ENCODE measurements at regions not wholly inside any gene's neighbourhood (a gene's known extent, or its start where the extent isn't known, plus 50 kb on each side); places are given as distances from the start of the nearest gene placed in this dataset.

DNA sequence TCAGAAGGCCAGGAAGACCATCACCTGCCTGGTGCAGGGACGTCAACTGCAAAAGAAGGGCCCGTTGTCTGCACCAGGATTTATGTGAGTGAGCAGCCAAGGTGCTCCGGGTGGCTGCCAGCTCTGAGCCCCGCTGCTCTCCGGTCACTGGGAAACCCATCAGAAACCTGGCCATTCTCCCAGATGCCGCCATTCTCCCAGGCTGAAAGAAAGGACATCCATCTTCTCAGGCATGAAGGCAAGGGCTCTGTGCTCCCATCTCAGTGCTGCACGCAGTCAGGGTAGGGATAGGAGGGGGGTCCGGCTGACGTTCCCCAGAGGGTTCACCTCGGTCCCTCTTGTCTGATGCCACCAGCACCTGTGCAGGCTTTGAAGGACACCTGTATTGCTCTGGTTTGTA, 158.4 kb downstream of the ERCC6L2 start:
- Mint-ChIP-seq H3K27ac (no peak overlapping the region), H3K27me3 (no peaks in the 10 kb centered on the region), H3K4me3 (no peak overlapping the region), H3K4me1 (no peaks in the 10 kb centered on the region), H3K36me3 (peaks cover 11% of the 10 kb centered on the region), H3K9me3 (peaks cover 16% of the 10 kb centered on the region)
- DNase-seq = no peak

GRCh38 chr9:96031916-96032534, 156.5 kb downstream of the ERCC6L2 start:
- no peak for DNase-seq
- Mint-ChIP-seq H3K4me1 (peaks cover 5% of the 10 kb centered on the region), H3K27ac (no peak overlapping the region), H3K27me3 (peaks cover 5% of the 10 kb centered on the region), H3K36me3 (no peaks in the 10 kb centered on the region), H3K4me3 (no peak overlapping the region), H3K9me3 (peaks cover 9% of the 10 kb centered on the region)

DNA sequence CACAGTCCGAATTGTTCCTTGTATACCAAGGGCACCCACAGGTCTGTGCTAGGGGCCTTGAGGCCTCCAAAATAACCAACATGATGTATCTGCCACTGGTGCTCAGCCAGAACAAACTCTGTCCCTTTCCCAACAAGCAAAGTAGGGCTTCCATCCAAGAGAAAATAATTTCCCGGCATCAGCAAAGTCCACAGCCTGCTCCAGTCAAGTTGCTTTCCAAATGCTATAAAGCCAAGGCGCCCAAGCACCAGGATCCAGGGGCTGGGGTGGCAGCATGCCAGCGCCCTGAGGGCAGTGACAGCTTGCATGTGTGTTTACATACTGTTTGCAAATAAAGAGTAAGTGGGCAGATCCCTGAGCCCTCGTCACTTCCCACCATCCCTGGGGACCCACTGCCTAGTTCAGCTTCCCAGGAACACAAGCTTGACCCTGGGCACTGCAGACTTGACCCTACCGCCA, 155.9 kb downstream of the ERCC6L2 start:
- Mint-ChIP-seq H3K9me3 (peaks cover 14% of the 10 kb centered on the region), H3K27me3 (peaks cover 10% of the 10 kb centered on the region), H3K36me3 (peaks cover 4% of the 10 kb centered on the region), H3K27ac (no peak overlapping the region), H3K4me3 (no peak overlapping the region), H3K4me1 (peaks cover 11% of the 10 kb centered on the region)
- no peak for DNase-seq

GRCh38 chr9:96029722-96030530, 154.4 kb downstream of the ERCC6L2 start:
- H3K4me1 Mint-ChIP-seq = peaks cover 16% of the 10 kb centered on the region

GRCh38 chr9:96027251-96028131, 152.0 kb downstream of the ERCC6L2 start:
- Mint-ChIP-seq H3K27me3 (peaks cover 15% of the 10 kb centered on the region), H3K36me3 (peaks cover 4% of the 10 kb centered on the region), H3K4me3 (peak overlapping the region; percentile 59), H3K27ac (peak overlapping the region; percentile 71), H3K4me1 (peaks cover 34% of the 10 kb centered on the region), H3K9me3 (peaks cover 12% of the 10 kb centered on the region)
- DNase-seq = peak; percentile 41

More at GRCh38 chr9:96029722-96030530, 154.4 kb downstream of the ERCC6L2 start:
- H3K9me3 Mint-ChIP-seq = peaks cover 9% of the 10 kb centered on the region
- no peak overlapping the region for H3K4me3 Mint-ChIP-seq
- no peak overlapping the region for H3K27ac Mint-ChIP-seq
- H3K36me3 Mint-ChIP-seq = peaks cover 4% of the 10 kb centered on the region
- peaks cover 10% of the 10 kb centered on the region for H3K27me3 Mint-ChIP-seq
- DNase-seq = no peak

- Mint-ChIP-seq H3K4me3 (peak overlapping the region; percentile 32), H3K4me1 (peaks cover 39% of the 10 kb centered on the region), H3K27me3 (peaks cover 15% of the 10 kb centered on the region), H3K9me3 (peaks cover 12% of the 10 kb centered on the region), H3K36me3 (peaks cover 4% of the 10 kb centered on the region), H3K27ac (peak overlapping the region; percentile 28)
- no peak for DNase-seq
These were observed 151.2 kb downstream of the ERCC6L2 start for GRCh38 chr9:96026655-96027213.

DNA sequence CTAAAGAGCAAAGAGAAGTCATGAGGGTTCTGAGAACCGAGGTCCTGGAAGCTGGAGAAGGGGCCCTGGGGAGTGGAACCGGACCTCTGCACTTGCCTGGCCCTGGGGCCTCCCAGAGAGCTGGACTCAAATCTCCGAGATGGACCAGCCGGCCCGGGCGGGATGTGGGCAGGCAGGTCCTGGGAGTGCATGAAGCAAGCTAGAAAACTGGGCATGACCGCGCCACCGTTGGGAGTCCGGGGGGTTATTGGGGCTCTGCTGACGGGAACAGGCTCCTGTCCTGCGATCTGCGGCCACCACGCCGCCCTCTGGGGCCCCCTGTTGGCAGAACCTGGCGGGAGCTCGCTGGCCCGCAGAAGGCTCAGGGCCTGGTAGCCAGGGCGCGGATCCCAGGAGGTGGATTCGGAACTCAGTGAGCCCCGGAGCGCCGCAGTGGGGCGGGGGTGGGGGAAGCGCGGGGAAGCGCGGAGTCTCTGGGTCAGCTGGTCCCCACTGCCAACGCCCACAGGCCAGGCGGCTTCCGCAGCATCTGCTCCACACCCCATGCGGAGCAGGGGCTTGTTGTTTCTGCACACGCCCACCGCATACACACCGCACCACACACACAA, 150.6 kb downstream of the ERCC6L2 start:
- no peak overlapping the region for H3K27ac Mint-ChIP-seq
- no peak for DNase-seq
- peaks cover 15% of the 10 kb centered on the region for H3K27me3 Mint-ChIP-seq

GRCh38 chr9:96023486-96023885, 148.0 kb downstream of the ERCC6L2 start:
- no peak for DNase-seq
- peaks cover 10% of the 10 kb centered on the region for H3K36me3 Mint-ChIP-seq
- no peak overlapping the region for H3K4me3 Mint-ChIP-seq
- peaks cover 15% of the 10 kb centered on the region for H3K27me3 Mint-ChIP-seq
- peaks cover 12% of the 10 kb centered on the region for H3K9me3 Mint-ChIP-seq
- H3K4me1 Mint-ChIP-seq = peaks cover 56% of the 10 kb centered on the region
- H3K27ac Mint-ChIP-seq = peak overlapping the region; percentile 3

More for the DNA sequence above, 150.6 kb downstream of the ERCC6L2 start:
- Mint-ChIP-seq H3K4me1 (peaks cover 39% of the 10 kb centered on the region), H3K9me3 (peaks cover 12% of the 10 kb centered on the region), H3K36me3 (peaks cover 4% of the 10 kb centered on the region), H3K4me3 (peak overlapping the region; percentile 3)

GRCh38 chr9:96022445-96023051, 147.1 kb downstream of the ERCC6L2 start:
- DNase-seq = peak; percentile 73
- peaks cover 10% of the 10 kb centered on the region for H3K27me3 Mint-ChIP-seq
- peak overlapping the region; percentile 79 for H3K4me3 Mint-ChIP-seq
- peak overlapping the region; percentile 87 for H3K27ac Mint-ChIP-seq
- peaks cover 58% of the 10 kb centered on the region for H3K4me1 Mint-ChIP-seq
- H3K9me3 Mint-ChIP-seq = peaks cover 12% of the 10 kb centered on the region
- peaks cover 14% of the 10 kb centered on the region for H3K36me3 Mint-ChIP-seq

DNA sequence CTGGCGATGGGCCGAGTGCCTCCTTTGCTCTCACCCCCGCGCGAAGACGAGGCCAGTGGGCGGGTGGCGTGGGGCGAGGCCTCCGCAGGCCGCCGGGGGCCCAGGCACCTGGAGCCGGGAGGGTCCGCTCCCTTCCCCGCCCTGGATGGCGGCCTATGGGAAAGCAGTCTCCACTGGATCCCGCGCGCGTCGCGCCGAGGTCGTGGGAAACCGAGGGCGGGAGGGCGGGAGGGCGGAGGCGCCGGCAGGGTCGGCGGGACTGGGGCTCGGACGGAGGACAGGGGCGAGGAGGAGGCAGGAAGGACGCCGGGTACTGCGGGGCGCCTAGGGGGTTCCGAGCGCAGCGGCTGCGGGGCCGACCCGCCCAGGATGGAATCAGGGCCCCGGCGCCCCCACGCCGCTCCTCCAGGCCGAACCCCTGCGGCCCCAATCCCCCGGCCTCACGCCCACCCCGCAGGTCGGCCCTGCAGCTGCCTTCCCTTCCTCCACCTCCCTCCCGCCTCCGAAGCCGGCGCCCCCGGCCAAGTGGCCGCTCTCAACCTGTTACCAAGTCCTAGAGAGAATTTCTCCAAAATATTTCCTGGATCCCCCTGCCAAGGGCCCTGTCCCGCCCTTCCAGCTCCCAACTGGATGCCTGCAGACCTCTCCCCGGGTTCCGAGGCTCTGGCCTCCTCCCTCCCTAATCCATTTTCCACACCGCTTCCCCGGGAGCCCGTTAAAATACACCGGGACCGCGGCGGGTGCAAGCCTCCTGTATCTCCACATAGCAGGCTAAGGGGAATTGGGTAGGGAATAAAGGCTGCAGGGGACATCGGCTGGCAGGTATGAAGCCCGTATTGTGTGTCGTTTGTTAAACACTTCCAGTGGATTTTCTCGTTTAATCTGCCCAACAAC, 146.3 kb downstream of the ERCC6L2 start:
- H3K4me3 Mint-ChIP-seq = peak overlapping the region; percentile 81
- H3K27ac Mint-ChIP-seq = peak overlapping the region; percentile 87
- peaks cover 9% of the 10 kb centered on the region for H3K27me3 Mint-ChIP-seq
- peaks cover 62% of the 10 kb centered on the region for H3K4me1 Mint-ChIP-seq
- H3K9me3 Mint-ChIP-seq = peaks cover 11% of the 10 kb centered on the region
- DNase-seq = peak; percentile 31
- peaks cover 18% of the 10 kb centered on the region for H3K36me3 Mint-ChIP-seq

GRCh38 chr9:96020792-96021550, 145.5 kb downstream of the ERCC6L2 start:
- H3K9me3 Mint-ChIP-seq = peaks cover 7% of the 10 kb centered on the region
- peaks cover 5% of the 10 kb centered on the region for H3K27me3 Mint-ChIP-seq
- H3K27ac Mint-ChIP-seq = peak overlapping the region; percentile 85
- peaks cover 17% of the 10 kb centered on the region for H3K36me3 Mint-ChIP-seq
- peak; percentile 68 for DNase-seq
- peak overlapping the region; percentile 81 for H3K4me3 Mint-ChIP-seq
- peaks cover 66% of the 10 kb centered on the region for H3K4me1 Mint-ChIP-seq

- H3K4me1 Mint-ChIP-seq = peaks cover 67% of the 10 kb centered on the region
- H3K4me3 Mint-ChIP-seq = peak overlapping the region; percentile 81
- no peak for DNase-seq
- peaks cover 17% of the 10 kb centered on the region for H3K36me3 Mint-ChIP-seq
- H3K27me3 Mint-ChIP-seq = peaks cover 5% of the 10 kb centered on the region
- H3K9me3 Mint-ChIP-seq = peaks cover 4% of the 10 kb centered on the region
- H3K27ac Mint-ChIP-seq = peak overlapping the region; percentile 79
These were observed 144.9 kb downstream of the ERCC6L2 start for GRCh38 chr9:96020300-96020791.
